GM21619 (cell line): ENCODE measurements at regions not wholly inside any gene's neighbourhood (a gene's known extent, or its start where the extent isn't known, plus 50 kb on each side); places are given as distances from the start of the nearest gene placed in this dataset.

ENCODE experiments used
- ATAC-seq: cut with Tn5 transposase; IDR thresholded peaks from one replicate; pipeline ENCODE4 v1.9.1; 2021; ENCODE audit not compliant: unreplicated experiment

DNA sequence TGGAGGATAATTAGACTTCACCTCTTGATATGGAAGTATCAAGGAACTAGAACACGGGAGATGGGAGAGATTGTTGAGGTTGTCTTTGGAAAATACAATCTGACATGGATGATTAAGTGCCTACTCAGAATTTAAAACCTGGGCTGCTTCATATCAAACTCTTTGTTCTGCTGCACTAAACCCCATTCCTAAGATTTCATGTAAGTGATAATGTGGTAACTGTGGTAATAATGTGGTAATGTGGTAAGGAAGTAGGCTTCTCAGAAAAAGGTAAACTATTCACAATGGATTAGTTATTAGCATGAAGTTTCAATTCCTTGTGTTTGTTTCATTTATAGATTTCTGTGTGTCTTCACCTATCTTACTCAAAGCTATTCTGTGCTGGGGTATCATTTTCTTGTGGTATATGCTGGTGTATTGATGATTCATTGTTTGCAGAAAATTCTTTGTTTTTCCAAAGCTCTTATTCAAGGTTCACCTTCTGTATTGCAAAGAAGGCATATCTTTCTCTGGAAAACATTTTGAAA lies 129.9 kb upstream of the TAC1 start:
- ATAC-seq = peak; percentile 74

DNA sequence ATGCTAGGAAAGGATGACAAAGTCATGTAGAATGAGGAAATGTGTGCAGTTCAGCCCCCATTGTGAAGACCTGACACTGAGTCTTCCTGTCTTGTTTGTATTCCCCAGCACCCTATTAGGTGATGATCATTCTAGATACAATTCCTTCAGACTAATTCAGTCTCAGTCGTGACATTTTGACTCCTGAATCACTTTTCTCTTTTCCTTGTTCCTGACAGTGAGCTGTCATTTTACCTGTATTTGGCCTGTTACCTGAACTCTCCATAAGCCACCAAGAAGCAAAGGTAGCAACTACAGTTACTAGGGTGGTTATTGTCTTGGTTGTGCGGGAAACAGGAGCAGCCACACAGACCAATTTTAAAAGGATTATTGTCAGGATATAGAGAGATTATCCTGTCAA lies 111.4 kb upstream of the TAC1 start:
- ATAC-seq = no peak

DNA sequence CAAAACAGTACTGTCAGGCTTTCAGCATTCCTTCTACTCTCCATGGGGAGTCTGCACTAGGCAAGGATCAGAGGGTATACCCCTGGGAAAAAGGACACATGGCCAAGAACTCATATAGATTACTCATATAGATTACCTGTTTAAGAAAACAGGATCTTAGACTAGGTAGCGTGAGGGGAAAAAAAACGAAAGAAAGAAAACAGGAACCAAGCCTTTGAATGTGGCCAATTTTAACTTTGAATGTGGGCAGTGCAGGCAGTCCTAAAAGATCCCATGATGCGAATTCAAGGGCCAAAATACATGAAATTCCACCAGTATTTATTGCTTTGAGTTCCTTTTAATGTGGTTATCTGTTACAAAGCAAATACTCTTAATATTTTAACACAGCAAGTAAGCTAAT lies 108.6 kb upstream of the TAC1 start:
- ATAC-seq = peak; percentile 89

DNA sequence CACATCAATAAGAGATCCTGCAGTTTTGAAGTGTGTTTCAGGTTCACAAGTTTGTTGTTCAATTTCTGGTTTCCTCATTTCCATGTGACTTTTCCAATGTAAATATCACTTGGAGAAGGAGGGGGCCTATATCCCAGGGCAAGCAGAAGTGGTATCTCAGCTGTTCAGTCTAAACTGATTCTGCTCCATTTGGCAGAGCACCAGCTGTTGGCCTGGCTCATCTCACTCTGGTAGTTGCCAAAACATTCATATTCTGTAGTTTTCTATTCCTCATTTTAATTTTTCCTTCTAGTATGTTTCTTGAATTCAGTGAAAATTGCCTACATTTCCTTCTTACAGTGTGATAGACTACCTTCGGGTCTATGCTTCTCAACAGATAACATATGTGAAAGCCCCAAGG lies 101.8 kb upstream of the TAC1 start:
- no peak for ATAC-seq

DNA sequence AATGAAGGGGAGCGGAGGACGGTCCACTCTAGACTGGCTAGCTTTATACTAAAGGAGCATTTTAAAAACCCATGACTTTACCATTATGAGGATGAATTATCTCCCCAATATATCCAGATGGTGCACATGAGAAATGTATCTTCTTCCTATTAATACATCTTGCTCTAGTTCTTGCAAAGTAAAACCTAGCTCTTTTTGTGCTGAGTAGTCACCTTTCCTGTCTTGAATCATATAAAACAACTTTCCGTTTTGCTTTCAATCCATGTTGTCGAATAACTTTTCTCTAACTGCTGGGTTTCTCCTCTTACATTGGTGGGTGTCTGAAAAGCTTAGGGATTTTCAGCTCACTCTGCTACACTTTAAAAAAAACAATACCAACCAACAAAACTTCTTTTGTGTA lies 96.3 kb upstream of the TAC1 start:
- ATAC-seq = no peak

DNA sequence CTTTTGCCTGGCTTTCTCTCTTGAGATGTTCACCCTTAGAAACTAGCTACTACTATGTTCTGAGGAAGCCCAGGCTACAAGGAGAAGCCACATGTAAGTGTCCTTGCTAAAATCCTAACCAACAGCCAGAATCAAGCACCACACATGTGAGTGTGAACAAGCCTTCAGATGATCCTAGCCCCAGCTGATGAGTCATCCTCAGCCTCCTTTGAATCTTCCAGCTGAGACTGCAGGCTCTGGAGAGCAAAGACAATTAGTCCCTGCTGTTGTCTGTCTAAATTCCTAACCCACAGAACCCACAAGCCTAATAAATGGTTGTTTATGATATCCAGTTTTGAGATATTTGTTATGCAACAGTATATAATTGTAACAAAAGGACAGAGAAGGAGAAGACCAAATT lies 92.8 kb upstream of the TAC1 start:
- ATAC-seq = no peak

DNA sequence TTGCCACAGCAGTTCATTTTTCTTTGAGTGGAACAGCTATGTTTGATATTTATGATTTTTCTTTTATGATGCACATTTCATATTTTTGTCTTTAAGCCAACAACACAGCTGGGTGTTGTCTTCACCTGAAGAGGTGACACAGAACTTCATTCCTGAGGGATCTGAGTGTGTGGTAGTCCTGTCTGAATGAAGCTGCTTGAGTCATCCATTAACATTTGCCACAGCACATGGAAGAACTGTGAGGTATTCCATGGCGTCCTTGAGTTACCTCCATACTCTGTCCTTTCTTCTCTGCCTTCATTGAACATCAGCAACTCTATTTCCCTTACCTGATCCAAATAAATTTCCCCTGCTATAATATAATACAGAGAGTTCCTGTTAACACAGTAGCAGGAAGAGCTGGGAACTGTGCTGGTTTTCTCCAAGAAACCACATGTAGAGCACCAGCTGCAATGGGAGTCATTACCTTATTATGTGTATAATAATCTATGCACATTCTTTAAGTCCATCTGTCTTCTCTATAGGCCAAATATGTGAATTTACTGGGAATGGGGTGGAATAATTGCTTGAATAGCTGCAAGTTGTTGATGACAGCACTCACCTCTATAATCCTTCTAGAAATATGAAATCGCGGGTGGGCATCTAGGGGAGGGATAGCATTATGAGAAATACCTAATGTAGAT lies 72.4 kb upstream of the TAC1 start:
- no peak for ATAC-seq

DNA sequence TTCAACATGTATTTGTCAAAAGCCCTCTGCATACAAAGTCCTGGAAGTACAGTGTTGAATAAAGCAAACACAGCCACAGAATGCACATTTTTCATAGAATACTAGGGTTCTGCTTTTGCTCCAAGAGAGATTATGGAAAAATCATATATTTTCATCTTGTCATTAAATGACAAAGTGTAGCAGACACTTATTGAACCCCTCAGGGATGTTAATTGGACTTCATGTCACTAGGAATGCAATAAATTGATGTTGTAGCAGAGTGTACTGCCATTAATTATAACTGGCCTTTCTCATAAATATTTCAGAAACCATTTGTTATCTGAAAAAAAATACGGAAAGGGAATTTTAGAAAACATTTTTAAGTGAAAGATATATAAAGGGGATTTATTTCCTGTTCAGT lies 64.5 kb upstream of the TAC1 start:
- no peak for ATAC-seq

DNA sequence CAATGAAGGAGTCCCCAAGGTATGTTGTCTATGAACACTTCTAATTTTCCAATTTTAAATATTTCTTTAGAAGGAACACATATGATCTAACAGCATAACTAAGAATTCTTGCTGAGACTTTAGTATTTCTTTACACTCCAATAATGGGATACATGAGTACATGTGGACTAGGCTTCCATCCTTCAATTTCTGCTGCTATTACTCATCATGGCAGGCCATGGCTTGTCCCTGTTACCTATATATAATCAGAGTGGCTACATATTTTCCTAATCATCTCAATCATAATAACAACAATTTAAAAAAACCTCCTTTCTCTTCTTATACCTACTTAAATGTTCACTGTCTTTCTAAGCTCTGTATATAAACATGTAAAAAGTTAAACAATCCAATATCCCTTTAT lies 60.3 kb upstream of the TAC1 start:
- ATAC-seq = no peak

DNA sequence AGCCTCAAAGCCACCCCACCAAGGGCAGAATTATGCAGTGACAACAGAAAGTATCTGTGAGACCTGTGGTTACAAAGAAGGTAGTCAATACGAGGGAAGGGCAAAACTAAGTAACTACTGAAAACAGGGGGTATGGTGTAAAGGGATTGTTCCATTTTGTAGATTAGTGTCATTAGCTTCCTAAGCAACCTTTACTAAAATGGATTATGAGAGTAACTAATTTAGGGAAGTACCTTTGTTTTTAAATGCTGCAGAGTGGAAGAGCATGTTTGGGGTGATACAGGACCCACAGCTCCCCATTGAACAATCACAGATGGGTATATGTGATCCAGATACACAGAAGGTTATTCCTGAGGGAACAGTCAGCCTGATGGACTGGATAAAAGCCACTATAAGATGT lies 51.3 kb upstream of the TAC1 start:
- no peak for ATAC-seq
